ENCODE measurements at regions not wholly inside any gene's neighbourhood (a gene's known extent, or its start where the extent isn't known, plus 50 kb on each side); places are given as distances from the start of the nearest gene placed in this dataset.

- TF ChIP-seq POLR2A (IDR thresholded peaks at IDR 0.05) (no peak), CTCF (IDR thresholded peaks at IDR 0.05) (no peak), EP300 (IDR thresholded peaks at IDR 0.05) (no peak)
These were observed 454.7 kb downstream of the CDH8 start for GRCh38 chr16:61581417-61582046.

Data from stomach (tissue), 4 donors.